Progenitor cell of endocrine pancreas (in vitro differentiated cells): ENCODE measurements at regions not wholly inside any gene's neighbourhood (a gene's known extent, or its start where the extent isn't known, plus 50 kb on each side); places are given as distances from the start of the nearest gene placed in this dataset.

Source experiments
- DNase-seq: peaks from one replicate; pipeline ENCODE4 v3.0.0; 2021; ENCODE audit warnings: low spot score; ENCODE audit not compliant: unreplicated experiment
- H3K27ac Mint-ChIP-seq: 2 replicates; pipeline ENCODE4 v1.8.0; 2021; ENCODE audit warnings: mild to moderate bottlenecking, moderate library complexity, mixed read lengths
- H3K27me3 Mint-ChIP-seq: 2 replicates; pipeline ENCODE4 v1.8.0; 2021; ENCODE audit warnings: mixed read lengths
- H3K36me3 Mint-ChIP-seq: 2 replicates; pipeline ENCODE4 v1.8.0; 2022; ENCODE audit warnings: mixed read lengths; ENCODE audit not compliant: insufficient read depth
- H3K4me1 Mint-ChIP-seq: 2 replicates; pipeline ENCODE4 v1.8.0; 2021; ENCODE audit warnings: low read depth, mixed read lengths
- H3K4me3 Mint-ChIP-seq: 2 replicates; pipeline ENCODE4 v1.8.0; 2021; ENCODE audit warnings: low read depth, mild to moderate bottlenecking, moderate library complexity, mixed read lengths
- H3K9me3 Mint-ChIP-seq: 2 replicates; pipeline ENCODE4 v1.8.0; 2021; ENCODE audit warnings: low read depth, mixed read lengths
- TF ChIP-seq, protein P1 (sequence below): fragments of 200-600 bp; sonication (generic); IDR thresholded peaks from one replicate; pipeline ENCODE4 v1.5.0; 2021; ENCODE audit warnings: antibody characterized with exemption, mild to moderate bottlenecking; ENCODE audit not compliant: unreplicated experiment

- no peaks in the 10 kb centered on the region for H3K4me1 Mint-ChIP-seq
- no peaks in the 10 kb centered on the region for H3K36me3 Mint-ChIP-seq
- TF ChIP-seq, protein P1, sequence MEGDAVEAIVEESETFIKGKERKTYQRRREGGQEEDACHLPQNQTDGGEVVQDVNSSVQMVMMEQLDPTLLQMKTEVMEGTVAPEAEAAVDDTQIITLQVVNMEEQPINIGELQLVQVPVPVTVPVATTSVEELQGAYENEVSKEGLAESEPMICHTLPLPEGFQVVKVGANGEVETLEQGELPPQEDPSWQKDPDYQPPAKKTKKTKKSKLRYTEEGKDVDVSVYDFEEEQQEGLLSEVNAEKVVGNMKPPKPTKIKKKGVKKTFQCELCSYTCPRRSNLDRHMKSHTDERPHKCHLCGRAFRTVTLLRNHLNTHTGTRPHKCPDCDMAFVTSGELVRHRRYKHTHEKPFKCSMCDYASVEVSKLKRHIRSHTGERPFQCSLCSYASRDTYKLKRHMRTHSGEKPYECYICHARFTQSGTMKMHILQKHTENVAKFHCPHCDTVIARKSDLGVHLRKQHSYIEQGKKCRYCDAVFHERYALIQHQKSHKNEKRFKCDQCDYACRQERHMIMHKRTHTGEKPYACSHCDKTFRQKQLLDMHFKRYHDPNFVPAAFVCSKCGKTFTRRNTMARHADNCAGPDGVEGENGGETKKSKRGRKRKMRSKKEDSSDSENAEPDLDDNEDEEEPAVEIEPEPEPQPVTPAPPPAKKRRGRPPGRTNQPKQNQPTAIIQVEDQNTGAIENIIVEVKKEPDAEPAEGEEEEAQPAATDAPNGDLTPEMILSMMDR: no peak
- no peak overlapping the region for H3K27ac Mint-ChIP-seq
- no peak overlapping the region for H3K4me3 Mint-ChIP-seq
- H3K27me3 Mint-ChIP-seq: no peaks in the 10 kb centered on the region
- H3K9me3 Mint-ChIP-seq: no peaks in the 10 kb centered on the region
- DNase-seq: no peak
These were observed 66.6 kb upstream of the GPC1 start for GRCh38 chr2:240368781-240369331.

DNA sequence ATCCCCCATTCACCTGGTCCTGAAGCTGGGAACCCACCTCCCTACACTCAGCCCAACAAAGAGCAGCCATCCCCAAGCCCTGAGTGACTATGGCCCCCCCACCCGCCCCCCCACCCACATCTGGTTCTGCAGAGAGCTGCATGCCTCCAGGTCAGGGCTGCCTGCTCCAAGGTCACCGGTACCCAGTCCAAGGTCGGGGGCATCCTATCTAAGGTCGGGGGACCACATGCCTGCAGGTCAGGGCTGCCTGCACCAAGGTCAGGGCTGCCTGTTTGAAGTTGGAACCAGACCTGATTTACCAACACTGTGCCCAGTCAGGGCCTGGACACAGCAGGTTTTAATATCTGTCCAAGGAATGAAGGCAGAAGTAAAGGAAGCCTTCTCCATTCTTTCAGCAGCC lies 66.1 kb upstream of the GPC1 start:
- Mint-ChIP-seq H3K36me3 (no peaks in the 10 kb centered on the region), H3K27me3 (no peaks in the 10 kb centered on the region), H3K4me3 (no peak overlapping the region), H3K27ac (no peak overlapping the region), H3K9me3 (no peaks in the 10 kb centered on the region), H3K4me1 (no peaks in the 10 kb centered on the region)
- TF ChIP-seq, protein P1: no peak
- no peak for DNase-seq

DNA sequence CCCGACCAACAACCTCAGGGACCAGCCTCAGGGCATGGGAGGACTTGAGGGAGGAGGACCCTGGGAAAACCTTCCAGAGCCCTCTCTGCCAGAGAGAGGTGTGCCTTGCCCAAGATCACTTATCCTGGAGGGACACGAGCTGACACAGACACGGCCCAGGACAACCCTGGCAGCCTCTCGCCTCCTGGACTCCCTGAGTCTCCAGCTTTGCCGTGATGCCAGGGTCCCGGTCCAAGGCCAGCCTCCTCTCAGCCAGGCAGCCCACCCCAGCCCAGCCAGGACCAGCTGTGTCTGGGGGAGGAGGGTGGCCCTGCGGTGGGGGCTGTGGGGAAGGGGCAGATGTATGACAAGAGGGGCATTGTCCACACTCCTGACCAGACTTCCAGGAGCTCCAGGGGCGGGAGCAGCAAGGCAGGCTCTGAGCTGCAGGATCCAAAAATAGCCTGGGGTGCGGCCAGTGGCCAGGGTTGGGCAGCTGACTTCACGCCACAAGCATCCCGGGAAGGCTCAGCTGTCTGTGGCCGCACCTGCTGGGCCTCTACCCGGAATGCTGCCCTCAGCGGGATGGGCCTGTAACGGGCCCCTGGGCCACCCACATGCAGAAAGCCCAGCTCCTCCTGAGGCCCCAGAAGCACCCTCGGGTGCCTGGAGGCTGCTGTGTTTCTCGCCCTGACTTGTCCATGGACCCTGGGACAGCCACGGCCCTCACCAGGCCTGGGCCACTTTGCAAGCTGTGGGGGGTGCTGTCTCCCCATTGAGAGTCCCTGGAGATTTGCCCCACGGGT lies 65.5 kb upstream of the GPC1 start:
- H3K27me3 Mint-ChIP-seq: no peaks in the 10 kb centered on the region
- no peak for DNase-seq
- H3K36me3 Mint-ChIP-seq: no peaks in the 10 kb centered on the region
- H3K9me3 Mint-ChIP-seq: no peaks in the 10 kb centered on the region
- no peaks in the 10 kb centered on the region for H3K4me1 Mint-ChIP-seq
- no peak overlapping the region for H3K4me3 Mint-ChIP-seq
- H3K27ac Mint-ChIP-seq: no peak overlapping the region
- TF ChIP-seq, protein P1: no peak

GRCh38 chr2:240371129-240372000 lies 64.1 kb upstream of the GPC1 start:
- H3K4me3 Mint-ChIP-seq: no peak overlapping the region
- H3K36me3 Mint-ChIP-seq: no peaks in the 10 kb centered on the region
- no peak for DNase-seq
- H3K4me1 Mint-ChIP-seq: no peaks in the 10 kb centered on the region
- TF ChIP-seq, protein P1: no peak
- peak overlapping the region; percentile 33 for H3K27ac Mint-ChIP-seq
- no peaks in the 10 kb centered on the region for H3K9me3 Mint-ChIP-seq
- no peaks in the 10 kb centered on the region for H3K27me3 Mint-ChIP-seq

DNA sequence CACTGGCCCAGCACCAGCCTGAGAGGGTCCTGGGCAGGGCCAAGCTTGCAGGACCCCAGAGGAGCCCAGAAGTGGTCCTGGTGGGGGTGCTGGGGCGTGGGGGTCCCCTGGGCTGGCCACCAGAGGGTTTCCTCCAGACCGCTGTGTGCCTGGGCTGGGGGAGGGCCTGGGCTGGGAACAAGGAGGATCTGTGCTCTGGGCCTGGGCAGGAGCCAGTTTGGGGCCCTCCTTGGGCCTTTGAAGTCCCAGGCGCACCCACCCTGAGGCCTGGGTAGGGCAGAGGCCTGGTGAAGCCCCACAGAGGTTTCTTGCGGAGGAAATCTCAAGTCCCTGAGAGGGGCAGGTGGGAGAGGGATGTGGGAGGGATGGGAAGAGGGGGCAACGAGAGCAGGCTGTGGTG lies 63.4 kb upstream of the GPC1 start:
- no peaks in the 10 kb centered on the region for H3K27me3 Mint-ChIP-seq
- H3K4me1 Mint-ChIP-seq: no peaks in the 10 kb centered on the region
- no peaks in the 10 kb centered on the region for H3K9me3 Mint-ChIP-seq
- no peak overlapping the region for H3K27ac Mint-ChIP-seq
- TF ChIP-seq, protein P1: no peak
- DNase-seq: no peak
- no peaks in the 10 kb centered on the region for H3K36me3 Mint-ChIP-seq
- no peak overlapping the region for H3K4me3 Mint-ChIP-seq
